WI38 (cell line): ENCODE measurements at regions not wholly inside any gene's neighbourhood (a gene's known extent, or its start where the extent isn't known, plus 50 kb on each side); places are given as distances from the start of the nearest gene placed in this dataset.

Experiments
- H3K4me3 ChIP-seq: 2 replicates; pipeline ENCODE4 v1.5.1; 2011; ENCODE audit warnings: low read depth, mild to moderate bottlenecking, control low read depth, low read length
- TF ChIP-seq, protein P1 (sequence below): IDR thresholded peaks from 2 replicates; pipeline ENCODE4 v1.5.1; 2012; ENCODE audit warnings: low read depth, mild to moderate bottlenecking, control low read depth, low read length

DNA sequence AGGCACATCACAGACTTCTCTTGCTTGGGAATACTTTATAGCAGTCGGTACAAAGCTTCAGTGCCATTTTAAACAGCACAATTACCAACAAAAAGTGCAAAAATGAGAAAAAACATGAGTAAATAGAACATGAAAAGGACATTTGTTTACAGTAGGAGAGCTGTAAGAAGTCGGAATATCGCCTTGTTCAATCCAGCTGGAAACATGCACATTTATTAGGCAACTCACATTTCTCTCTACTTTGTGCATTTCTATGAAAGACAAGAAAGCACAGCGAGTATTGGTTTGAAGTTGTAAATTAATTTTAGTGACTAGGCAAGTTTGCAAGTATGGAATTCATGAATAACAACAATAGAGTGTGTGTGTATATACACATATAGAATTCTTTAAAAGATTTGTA, 484.7 kb downstream of the DACH1 start:
- TF ChIP-seq, protein P1, sequence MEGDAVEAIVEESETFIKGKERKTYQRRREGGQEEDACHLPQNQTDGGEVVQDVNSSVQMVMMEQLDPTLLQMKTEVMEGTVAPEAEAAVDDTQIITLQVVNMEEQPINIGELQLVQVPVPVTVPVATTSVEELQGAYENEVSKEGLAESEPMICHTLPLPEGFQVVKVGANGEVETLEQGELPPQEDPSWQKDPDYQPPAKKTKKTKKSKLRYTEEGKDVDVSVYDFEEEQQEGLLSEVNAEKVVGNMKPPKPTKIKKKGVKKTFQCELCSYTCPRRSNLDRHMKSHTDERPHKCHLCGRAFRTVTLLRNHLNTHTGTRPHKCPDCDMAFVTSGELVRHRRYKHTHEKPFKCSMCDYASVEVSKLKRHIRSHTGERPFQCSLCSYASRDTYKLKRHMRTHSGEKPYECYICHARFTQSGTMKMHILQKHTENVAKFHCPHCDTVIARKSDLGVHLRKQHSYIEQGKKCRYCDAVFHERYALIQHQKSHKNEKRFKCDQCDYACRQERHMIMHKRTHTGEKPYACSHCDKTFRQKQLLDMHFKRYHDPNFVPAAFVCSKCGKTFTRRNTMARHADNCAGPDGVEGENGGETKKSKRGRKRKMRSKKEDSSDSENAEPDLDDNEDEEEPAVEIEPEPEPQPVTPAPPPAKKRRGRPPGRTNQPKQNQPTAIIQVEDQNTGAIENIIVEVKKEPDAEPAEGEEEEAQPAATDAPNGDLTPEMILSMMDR: no peak
- H3K4me3 ChIP-seq: no peak overlapping the region

DNA sequence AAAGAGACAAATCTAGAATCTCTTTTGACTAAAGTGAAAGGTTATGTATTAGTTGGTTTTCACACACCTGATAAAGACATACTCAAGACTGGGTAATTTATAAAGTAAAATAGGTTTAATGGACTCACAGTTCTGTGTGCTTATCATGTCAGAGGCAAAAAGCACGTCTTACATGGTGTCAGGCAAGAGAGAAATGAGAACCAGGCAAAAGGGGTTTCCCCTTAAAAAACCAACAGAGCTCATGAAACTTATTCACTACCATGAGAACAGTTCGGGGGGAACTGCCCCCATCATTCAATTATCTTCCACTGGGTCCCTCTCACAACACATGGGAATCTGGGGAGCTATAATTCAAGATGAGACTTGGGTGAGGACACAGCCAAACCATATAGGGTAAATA, 486.8 kb downstream of the DACH1 start:
- TF ChIP-seq, protein P1: no peak
- no peak overlapping the region for H3K4me3 ChIP-seq

DNA sequence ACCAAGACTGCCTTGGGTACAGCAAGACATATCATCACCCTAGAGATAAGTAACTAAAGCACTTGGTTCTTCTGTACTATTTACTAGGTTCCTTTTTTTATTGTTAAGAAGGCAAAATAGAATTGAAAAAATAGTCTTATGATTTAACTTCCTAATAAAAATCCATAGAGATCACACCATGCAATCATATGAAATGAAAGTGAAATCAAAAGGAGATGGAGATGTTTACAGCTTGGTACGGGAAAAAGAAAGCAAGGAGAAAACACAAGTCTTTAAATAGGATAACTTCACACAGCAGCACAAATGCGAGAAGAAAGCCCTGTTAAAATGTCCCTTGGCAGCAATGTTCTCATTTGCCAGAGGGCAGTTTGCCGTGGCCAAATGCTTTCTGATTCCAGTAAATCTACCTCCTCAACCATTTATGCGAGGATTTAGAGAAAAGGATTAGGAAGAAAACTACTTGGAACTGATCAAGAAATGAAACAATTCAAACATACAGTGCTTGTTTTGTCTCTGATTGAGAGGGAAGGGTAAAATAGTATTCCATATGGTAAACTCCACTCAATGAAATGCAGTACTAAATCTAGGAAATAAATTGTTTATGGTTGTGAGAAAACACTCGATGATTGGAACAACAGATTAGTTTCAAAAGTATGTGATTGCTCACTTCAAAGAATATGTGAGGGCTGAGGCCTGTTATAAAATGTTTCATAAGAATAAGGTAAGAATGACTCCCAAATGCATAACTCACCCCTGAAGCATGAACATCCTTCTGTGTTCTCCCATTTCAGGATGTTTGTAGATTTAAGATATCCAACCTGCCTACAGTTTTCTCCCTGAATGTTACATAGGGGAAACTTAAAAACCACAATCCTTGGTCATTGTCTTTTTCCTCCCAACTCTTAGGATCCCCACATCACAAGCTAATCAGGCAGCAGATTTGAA, 487.8 kb downstream of the DACH1 start:
- TF ChIP-seq, protein P1: no peak
- no peak overlapping the region for H3K4me3 ChIP-seq

DNA sequence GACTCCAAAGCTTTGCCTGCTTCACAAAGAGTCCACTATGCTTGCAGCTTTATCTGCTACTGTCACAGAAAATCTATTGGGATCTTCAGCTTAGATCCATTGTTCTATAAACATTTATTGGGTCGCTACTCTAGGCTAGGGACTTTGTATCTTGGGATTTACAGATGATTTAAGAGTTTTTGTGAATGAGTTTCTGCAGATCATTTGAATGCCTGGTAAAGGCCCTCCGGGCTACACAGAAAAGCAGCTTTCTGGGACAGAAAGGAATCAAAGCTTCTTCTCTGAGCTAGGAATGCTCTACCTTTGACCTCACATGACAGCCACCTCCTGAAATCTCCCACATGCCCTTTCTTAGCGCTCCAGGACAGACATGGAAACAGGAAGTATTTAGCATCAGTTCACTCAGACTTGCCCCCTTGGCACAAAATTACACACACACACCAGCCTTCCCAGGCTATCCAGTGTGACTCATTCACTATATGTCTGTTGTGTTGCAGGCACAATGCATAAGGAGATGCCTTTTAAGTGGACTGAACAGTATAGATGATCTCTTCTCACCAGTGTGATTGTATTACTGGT, 492.4 kb downstream of the DACH1 start:
- TF ChIP-seq, protein P1: no peak

DNA sequence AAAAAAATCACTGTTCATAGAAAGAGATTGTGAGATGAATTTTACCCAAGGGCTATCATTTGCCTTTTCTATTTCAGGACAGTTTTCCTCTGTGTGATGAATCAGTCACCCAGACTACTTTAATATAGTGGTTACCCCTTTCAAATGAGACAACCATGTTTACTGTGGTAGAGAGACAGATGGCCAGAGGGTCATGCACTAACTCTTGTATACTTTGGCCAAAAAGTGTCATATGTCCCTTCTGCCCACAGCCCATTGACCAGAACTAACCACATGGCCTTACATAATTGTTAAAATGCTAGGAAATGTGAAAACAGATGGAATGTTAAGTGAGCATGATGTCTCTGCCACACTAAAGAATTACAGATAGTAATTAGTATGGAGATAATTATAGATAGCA, 498.7 kb downstream of the DACH1 start:
- TF ChIP-seq, protein P1: no peak
- H3K4me3 ChIP-seq: no peak overlapping the region

More for the DNA sequence above, 492.4 kb downstream of the DACH1 start:
- H3K4me3 ChIP-seq: no peak overlapping the region

DNA sequence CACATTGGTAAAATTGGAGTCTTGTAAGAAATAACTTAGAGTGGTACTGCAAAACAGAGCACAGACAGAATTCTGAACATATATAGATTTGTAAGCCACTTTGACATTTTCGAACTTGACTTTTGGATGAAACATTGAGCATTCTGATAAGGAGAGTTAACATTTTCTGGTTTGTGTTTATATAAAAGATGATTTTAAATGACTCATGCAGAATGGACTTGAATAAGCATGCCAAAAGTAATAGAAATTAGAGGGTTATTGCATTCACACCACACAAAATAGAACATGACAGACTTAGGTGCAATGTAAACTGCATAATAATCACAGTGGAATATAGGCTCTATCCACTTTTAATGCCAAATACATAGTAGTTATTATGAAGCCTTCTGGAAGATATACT, 507.0 kb downstream of the DACH1 start:
- no peak overlapping the region for H3K4me3 ChIP-seq
- TF ChIP-seq, protein P1: no peak

DNA sequence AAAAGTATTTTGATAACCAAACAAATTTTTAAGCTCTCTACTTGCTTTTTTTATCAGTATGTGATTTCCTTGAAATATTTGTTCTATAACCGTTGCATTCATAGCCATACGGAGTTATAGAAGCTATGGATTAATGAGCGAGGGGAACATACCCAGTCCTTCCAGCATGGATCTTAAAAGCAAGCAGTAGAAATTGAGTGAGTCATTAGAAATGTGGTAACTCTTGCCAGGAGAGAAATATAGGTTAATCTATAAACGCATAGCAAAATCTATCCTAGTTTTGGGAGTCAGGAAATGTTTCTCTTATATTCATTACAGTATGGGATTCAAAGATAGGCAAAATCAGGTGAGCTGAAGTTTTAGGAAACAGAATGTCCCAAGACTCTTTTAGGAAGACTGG, 507.4 kb downstream of the DACH1 start:
- H3K4me3 ChIP-seq: no peak overlapping the region
- TF ChIP-seq, protein P1: no peak
